Colon (tissue), 2 donors: ENCODE measurements at regions not wholly inside any gene's neighbourhood (a gene's known extent, or its start where the extent isn't known, plus 50 kb on each side); places are given as distances from the start of the nearest gene placed in this dataset.
"Not testable (repeated sequence)": the region's sequence is repeated elsewhere in the genome, so short reads cannot be mapped to it uniquely, and the experiment has no call there.

Experiments used
- FAIRE-seq: peaks from 2 replicates; lab custom pipeline; 2012; peaks lifted over from hg19 to GRCh38; lab: Jason Lieb, UNC
- donor health status: control.
- donor health status: control.

DNA sequence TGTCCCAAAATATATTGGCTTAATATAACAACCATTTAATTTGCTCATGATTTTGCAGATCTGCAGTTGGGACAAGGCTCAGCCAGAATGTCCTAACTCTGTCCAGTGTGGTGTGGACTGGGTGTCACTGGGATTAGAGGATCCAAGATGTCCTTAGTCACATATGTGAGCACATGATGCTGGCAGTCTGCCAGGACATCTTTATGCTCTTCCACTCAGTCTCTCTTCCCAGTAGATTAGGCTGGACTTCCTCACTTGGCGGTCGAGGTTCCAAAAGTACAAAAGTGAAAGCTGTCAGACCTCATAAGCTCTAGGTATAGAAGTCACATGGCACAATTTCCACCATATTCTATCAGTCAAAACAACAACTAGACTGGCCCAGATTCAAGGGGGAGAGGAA is 167.9 kb upstream of the NTF3 start:
- FAIRE-seq: no peak

DNA sequence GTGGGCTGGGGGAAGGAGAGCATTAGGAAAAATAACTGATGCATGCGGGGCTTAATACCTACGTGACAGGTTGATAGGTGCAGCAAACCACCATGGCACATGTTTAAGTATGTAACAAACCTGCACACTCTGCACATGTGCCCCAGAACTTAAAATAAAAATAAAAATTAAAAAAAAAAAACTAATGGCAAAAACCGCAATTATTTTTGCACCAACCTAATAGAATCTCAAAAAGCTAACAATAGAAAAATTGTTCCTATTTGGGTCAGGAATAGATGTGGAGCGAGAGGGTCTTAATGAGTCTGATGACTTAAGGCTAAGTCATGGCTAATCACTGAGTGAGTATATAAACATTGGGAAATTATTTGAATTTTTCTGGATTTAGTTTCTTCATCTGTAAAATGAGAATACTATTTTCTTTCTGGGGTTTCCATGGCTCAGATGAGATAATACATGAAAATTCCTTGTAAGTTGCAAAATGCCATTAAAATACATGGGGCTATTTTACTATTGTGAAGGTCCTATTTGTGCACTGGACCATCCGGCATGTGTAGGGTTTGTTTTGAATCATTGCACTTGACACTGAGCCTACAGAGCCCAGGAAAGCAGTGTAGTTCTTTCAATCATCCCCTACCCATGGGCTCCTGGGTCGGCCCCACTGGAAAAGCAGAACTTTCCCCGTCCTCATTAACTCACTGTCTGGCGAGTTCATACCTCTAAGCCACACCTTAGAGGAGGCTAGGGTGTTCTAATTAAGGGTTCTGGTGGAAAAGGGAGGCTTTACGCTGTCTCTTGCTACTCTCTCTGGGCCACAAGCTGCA is 164.1 kb upstream of the NTF3 start:
- no peak for FAIRE-seq

DNA sequence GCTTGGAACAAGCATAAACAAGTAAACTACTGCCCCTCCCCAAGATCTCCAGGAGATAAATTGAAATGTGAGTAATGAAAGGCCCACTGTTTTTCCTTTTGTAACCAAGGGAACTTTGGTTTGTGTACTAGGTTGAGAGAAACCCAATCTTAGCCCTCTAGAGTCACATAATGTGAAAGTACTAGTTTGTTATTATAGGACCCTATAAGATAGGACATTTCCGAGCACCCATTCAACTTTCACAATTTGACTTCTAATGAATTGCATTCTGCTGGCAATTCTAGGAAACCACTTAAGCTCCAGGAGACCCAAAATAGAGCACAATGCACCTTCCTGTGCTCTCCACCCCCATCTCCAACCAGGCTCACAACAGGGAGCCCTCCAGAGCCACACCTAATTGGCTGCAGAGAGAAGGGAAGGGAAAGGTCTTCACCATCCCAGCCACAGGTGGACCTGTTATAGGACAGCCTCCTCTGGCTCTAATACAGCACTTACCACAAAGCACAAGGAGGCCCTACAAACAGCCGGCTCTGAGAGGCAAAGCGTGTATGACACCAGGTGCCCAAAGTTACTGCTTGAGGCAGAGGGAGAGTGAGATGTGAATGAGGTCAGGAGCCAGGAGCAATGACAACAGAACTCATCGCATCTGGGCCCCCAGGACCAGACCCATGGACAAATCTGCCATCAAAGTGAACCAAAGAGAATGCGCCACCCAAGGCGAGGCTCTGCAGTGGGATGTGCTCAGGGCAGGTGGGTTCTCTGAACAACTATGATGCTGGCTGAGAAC is 163.3 kb upstream of the NTF3 start:
- no peak for FAIRE-seq

DNA sequence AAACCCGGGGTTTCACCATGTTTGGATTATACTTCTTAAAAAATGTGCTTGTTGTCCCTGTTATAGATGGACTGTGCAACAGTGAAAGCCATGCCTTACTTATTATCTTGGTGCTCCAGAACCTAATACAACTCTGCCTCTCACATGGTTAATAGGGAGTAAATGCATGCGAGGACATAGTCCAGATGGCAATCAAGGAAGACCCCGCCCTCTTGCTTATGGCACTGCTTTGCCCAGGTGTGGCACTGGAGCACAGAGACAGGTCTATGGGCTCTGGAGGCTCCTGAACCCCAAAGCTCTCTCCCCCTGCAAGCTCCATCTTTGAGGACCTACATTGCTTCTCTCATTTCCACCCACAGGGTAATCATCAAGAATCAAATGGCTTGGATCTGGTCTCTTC is 162.1 kb upstream of the NTF3 start:
- FAIRE-seq: no peak

DNA sequence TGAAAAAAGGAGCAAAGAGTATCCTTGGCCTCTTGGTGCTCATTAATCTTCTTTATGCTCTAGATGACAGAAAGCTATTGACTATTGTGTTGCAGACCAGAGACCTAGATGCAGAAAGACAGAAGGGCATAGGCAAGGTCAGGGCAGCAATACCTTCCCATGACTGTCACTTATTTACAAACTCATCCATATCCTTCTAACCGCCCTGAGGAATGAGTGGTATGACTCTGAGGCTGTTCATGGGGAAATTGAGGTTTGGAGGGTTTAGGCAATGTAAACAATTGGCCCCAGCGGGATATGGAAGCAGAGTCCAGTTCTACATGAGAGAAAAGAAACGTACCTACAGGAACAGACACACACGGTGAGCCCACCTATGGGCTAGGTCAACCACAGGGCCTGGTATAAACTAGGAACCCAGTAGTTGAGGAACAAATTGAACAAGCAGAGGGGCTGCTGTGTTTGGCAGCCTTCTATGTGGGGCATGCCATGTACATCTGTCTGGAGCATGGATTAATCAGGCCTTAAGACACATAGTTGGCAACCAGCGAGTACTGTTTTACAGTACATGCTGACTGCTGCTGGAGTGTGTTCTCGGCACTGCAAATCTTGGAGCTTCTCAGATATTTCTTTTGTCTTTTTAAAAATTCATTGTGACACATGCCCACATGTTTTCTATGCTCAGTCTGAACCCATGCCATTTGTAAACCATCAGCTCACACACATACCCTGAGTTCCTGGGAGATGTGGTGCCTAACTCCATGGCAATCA is 159.7 kb upstream of the NTF3 start:
- FAIRE-seq: no peak

DNA sequence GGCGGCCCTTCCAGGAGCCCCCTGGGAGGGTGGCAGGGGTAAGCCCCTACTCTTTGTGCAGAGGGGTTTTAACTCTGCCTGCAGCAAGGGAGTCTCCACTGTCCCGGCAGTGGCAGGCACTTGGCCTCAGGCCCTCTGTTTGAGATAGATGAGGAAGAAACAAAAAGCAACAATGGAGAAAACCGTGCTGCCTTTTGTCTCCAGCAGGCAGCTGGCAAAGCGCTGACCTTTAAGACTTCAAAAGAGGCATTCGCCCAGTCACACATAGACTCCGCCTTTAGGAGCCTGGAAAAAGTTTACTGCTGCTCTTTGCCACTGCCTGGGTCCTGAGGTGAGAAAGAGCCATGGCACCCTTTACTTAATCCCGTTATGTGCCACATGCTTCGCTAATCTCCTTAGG is 158.2 kb upstream of the NTF3 start:
- no peak for FAIRE-seq

DNA sequence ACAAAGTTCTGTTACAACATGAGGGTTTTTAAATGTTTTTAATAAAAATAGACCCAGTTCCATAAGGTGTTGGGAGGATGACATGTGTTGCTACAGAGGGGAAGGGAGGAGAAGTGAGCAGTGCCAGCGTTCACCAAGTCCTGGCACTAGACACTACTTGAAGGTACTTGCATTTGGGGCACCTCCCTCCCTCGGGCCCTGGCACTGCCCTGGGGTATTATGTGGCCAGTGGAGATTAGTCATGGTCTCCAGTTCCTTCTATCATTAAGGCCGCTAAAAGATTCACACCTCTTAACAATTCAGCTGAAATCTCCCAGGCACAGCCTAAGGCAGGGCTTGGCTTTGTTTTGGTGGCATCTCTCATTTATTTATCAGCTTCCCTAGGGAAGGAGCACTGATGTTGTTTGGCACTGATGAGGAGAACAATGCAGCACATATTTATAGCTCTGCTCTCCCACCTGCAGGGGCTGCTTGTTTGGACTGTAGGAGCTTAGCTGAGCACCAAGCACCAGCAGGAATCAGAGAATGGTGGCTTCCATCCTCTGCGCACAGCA is 155.5 kb upstream of the NTF3 start:
- no peak for FAIRE-seq

DNA sequence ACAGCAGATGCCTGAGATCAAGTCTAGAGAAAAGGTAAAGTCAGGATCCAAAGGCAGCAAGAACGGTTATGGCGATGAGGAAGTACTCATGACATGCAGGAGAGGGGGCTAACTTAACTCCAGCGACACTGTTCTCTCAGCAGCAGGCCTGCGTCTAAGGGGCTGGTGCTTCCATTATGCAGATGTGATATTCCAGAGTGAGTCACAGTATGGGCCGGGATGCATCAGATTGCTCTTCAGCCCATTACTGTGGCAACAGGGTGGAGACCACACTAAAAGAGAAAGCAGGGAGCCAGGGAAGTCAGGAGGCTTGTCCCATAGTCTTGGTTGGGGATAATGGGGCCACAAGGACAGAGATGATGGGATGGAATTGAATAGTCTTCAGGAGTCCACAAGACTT is 151.8 kb upstream of the NTF3 start:
- no peak for FAIRE-seq

DNA sequence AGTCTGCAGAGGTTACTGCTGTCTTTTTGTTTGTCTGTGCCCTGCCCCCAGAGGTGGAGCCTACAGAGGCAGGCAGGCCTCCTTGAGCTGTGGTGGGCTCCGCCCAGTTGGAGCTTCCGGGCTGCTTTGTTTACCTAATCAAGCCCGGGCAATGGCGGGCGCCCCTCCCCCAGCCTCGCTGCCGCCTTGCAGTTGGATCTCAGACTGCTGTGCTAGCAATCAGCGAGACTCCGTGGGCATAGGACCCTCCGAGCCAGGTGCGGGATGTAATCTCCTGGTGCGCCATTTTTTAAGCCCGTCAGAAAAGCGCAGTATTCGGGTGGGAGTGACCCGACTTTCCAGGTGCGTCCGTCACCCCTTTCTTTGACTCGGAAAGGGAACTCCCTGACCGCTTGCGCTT is 141.5 kb upstream of the NTF3 start:
- FAIRE-seq: not testable (repeated sequence)

DNA sequence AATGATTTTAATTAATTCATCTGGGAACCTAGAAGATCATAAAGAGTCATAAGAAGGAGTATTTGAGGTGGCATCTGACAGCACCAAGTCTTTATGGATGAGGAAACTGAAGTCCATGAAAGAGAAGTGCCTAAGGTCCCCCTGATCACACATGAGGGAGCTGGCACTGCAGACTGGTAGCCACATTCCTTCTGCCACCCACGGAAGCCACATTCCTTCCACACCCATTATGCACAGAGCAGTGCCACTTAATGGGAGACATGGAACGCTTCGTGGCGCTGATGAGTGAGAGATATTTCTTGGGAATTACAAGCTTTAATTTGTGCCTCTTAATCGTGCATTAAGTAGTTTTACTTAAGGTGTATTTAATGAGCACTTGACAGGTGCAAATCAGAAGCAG is 139.3 kb upstream of the NTF3 start:
- FAIRE-seq: no peak

DNA sequence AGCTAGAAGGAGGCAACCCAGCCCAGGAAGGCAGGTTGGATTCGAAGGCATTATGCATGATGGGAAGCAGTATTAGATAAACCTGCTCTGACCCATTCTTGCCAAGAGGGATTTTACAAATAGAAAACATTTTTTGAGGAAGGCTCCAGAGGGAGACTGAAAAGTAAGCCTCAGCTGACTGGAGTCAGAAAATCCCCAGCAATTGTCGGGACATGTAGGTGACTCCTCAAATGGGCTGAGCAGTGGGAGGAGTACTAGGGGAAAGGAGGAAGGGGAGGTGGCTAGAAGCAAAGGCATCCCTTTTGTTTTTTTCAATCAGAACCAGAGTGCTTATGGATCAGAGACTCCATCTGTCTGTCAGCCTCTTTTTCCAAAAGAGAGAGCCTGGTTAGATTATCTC is 138.1 kb upstream of the NTF3 start:
- no peak for FAIRE-seq

DNA sequence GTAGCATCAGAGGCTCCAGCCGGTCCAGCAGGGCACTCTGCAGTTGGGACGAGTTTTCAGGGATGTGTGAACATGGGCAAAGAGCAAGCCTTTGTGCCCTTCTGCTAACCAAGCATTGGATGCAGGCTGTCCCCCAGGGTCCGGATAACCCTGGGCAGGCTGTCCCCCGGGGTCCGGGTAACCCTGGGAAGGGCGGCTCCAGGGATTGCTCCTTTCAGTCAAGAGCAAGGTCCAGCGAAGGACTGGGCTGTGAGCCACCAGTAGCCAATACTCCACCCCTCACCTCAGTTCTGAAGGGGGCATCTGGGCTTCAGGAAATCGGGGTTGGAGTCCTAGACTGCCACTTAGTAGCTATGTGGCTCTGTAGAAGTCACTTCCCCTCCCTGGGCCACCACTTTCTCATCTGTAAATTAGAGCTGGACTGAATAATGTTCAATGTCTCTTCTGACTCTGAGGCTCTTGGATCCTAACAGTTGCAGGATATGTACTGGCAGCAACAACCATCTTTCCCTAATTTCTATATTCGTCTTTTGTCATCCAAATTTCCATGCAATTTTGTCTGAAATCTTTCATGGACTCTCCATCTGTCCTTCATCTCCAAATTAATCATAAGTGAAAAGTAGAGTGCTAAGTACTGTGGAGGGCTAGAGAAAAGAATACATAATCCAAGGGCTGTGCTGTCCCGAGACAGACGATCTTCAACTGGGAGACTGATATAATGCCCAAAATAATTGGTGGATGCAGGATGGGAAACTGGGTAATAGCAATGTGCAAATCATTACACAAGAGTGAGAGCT is 137.4 kb upstream of the NTF3 start:
- no peak for FAIRE-seq

DNA sequence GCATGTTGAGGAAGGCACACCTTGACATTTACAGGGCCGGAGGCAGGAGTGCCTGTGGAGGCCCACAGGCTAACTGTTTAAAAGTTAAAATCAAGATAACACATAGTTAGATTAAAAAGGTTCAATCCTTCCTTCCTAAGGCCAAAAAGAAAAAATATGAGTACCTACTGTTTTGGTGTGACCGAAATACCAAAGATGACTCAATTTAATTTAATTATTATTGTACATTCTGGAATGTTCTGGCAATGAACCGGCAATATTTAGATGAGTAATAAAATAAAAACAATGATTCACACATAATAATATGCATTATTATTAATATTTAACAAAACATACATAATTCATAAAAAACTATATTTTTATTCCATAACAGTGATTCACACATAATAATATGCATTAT is 136.8 kb upstream of the NTF3 start:
- FAIRE-seq: peak; percentile 91

DNA sequence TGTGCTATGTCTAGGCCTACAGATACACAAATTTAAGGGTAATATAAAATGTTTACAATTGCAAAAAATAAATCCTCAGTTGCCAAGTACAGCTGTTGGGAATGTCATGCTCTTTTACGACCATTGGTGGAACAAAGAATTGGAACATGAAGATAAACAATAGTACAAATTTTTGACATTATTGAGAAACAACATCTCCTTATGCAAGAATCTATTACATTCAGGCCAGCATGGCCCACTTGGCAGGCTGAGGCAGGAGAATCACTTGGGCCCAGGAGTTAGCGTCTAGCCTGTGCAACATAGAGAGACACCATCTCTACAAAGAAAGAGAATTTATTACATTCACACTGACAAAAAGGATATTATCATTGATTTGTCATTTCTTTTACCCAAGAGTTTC is 135.9 kb upstream of the NTF3 start:
- no peak for FAIRE-seq

DNA sequence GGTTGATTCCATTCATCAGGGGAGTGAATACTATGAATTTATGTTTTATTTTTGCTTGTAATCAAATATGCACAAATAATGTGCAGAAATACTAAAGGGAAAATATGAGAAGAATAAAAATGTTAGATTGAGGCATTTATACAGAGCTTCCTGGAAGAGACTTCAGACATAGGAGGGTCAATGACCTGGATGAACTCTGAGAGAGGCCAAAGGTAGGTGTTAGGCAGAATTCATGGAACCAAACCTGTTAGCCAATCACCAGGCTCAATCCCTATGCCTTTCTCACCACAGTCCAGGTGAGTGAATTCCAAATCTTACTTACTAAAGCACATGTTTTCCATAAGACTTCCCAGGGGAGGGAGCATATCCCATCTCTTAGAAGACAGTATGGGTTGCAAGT is 130.4 kb upstream of the NTF3 start:
- FAIRE-seq: no peak

DNA sequence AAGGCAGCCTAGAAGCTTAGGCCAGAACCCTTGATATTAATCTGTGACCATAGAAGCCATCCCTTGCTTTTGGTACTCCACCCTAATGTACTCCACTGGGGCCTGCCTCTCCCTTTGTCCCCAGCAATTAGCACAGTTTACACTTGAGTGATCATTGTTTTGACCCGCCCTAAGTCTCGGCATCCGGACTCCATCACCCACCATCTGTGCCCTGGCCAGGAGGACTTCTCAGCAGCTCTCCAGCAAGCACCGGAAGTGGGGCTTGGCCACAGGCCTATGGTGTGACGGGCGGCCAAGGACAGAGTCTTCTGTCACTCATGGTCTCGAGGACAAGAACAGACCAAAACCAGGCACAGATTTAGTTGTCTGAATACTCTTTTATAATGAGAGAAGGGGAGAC is 126.5 kb upstream of the NTF3 start:
- no peak for FAIRE-seq

DNA sequence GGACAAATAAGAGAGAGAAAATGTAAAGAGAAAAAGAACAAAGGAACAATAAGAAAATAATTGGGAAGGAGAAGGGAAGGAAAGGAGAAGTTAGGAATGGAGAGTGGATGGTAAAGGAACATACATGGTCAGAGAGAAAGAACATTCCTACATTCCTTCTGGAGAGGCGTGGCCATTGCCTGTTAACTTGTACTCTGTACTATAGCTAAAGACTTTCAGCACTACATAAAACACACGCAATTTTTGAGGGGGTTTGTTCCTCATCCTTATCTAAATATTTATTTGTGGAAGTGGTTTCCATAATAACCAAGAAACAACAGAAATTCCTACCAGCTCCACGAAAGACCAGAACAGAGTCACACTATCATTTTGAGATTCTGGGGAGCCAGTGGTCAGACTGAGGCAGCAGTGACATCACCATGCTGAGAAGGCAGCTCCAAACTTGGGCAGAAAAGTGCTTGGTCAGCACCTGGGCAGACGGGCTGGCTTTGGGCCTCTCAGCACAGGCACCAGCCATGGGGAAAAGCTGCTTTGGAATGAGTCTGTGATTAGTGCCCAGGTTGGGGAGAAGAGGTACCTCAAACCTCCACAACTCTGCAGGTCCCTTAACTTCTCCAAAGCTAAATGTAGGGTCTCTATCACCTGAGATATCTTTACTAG is 125.9 kb upstream of the NTF3 start:
- FAIRE-seq: no peak

DNA sequence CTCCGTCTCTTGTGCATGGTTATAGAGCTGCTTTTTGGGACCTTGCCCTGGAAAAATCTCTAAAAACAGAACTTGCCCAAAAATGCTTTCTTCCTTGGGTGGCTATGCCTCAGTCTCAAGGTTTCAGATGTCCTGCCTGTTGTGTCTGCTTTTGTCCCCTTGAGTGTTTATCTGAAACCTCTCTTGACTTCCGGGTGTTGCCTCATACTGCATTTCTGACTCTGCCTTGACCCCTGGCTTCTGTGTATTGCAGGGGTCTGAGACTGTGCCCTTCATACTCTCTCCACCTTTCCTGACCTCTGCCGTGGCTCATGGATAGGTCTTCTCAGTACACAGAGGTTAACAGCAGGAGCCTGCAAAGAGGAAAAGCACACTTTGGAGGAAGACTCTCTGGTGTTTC is 124.8 kb upstream of the NTF3 start:
- FAIRE-seq: no peak

DNA sequence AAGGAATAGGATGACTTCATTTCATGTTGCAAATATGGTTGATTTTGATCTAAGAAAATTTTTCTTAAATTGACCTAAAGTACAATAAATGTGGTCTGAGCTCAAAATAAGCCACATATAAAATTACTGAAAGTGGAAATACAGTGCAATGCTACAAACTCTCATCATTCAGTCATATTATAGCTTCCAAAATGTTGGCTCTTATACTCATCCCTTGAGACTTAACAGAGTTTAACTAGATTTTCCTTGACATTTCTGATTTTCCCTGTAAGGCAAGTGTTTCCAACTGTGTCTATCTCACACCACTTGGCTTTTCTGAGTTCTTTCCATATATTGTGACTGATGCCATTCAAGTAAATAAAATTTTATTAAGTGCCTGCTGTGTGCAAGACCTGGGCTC is 123.7 kb upstream of the NTF3 start:
- no peak for FAIRE-seq

DNA sequence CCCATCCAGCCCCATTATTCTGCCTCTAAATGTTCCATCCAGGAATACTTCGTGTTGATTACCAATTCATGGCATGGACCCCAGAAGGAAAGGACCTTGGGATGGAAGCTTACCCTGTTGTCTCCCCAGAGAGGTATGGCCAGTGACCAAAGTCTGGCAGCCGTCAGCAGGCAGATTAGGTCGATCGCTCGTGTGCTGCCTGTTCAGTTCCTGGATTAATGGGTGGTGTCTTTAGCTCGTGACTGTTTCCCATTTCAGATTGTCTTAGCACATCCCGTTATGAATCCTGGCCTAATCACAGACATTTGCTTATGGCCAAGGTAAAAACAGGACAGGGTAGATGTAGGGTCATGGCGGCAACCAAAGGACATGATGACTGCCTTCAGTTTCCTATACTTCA is 122.9 kb upstream of the NTF3 start:
- no peak for FAIRE-seq

DNA sequence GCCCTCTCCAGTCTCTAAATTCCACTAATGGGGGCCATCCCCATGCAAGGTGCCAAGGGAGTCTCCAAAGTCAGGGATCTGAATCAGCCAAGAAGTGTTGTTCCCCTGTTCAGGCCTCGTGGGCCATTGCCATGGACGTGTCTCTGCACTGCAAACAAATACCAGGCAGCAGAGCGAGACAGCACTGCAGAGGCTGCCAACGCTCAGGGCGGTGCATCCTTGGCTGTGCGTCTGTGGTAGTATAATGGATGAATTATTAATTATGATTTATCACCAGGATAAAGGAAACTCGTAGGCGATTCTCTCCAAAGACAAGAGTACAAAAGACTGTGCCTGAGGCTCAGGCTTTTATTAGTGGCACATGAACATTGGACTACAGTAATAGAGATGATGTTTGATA is 122.3 kb upstream of the NTF3 start:
- FAIRE-seq: no peak
